IMR-90 (cell line): ENCODE measurements at regions not wholly inside any gene's neighbourhood (a gene's known extent, or its start where the extent isn't known, plus 50 kb on each side); places are given as distances from the start of the nearest gene placed in this dataset.

Experiments used
- ATAC-seq: fragments of 200-7000 bp; cut with Tn5 transposase; 2 replicates; pipeline ENCODE4 v1.9.1; 2020; ENCODE audit warnings: low read depth, mild to moderate bottlenecking, moderate library complexity
- BruUV-seq: library from RNA; stranded (reverse); fragments of 400-500 nt; replicated peaks from 2 replicates; lab custom pipeline; 2021; lab: Mats Ljungman, UMichigan
- CTCF ChIA-PET: fragments of 300-600 bp; formaldehyde crosslinking; extraction: SDS; loops from one replicate; lab custom pipeline; 2021; ENCODE audit warnings: antibody characterized with exemption; lab: Yijun Ruan, JAX
- POLR2A ChIA-PET: fragments of 300-600 bp; sonication (Branson Sonifier 250); formaldehyde crosslinking; loops from one replicate; lab custom pipeline; 2022; ENCODE audit warnings: antibody characterized with exemption; ENCODE audit not compliant: unreplicated experiment; lab: Charles Lee
- DNase-seq: peaks from one replicate; pipeline ENCODE4 v3.0.0; 2013
- H2AFZ ChIP-seq: replicated peaks from 2 replicates; pipeline ENCODE3; 2013; ENCODE audit warnings: low read length, mild to moderate bottlenecking; ENCODE audit not compliant: poor library complexity
- H2AK5ac ChIP-seq: 2 replicates; pipeline ENCODE4 v1.6.1; 2013; ENCODE audit warnings: low read depth, low read length, inconsistent platforms
- H2AK9ac ChIP-seq: replicated peaks from 2 replicates; pipeline ENCODE3; 2013; ENCODE audit warnings: mild to moderate bottlenecking, low read depth, low read length, moderate library complexity; ENCODE audit not compliant: poor library complexity
- H2BK120ac ChIP-seq: 2 replicates; pipeline ENCODE4 v1.6.1; 2013; ENCODE audit warnings: low read depth, low read length, inconsistent platforms
- H2BK15ac ChIP-seq: 3 replicates; pipeline ENCODE4 v1.6.1; 2013; ENCODE audit warnings: low read depth, low read length, inconsistent platforms
- H2BK20ac ChIP-seq: 2 replicates; pipeline ENCODE4 v1.6.1; 2013; ENCODE audit warnings: low read depth, mild to moderate bottlenecking, inconsistent platforms, low read length, moderate library complexity
- H2BK5ac ChIP-seq: 2 replicates; pipeline ENCODE4 v1.6.1; 2013; ENCODE audit warnings: mild to moderate bottlenecking, low read depth, low read length, inconsistent platforms; ENCODE audit not compliant: poor library complexity, severe bottlenecking
- H3K14ac ChIP-seq: replicated peaks from 2 replicates; pipeline ENCODE4 v1.6.1; 2013; ENCODE audit warnings: low read depth, low read length, inconsistent platforms
- H3K18ac ChIP-seq: 2 replicates; pipeline ENCODE4 v1.6.1; 2013; ENCODE audit warnings: low read depth, low read length, control low read depth
- H3K23ac ChIP-seq: 2 replicates; pipeline ENCODE4 v1.6.1; 2013; ENCODE audit warnings: low read depth, low read length, inconsistent platforms
- H3K27ac ChIP-seq: 2 replicates; pipeline ENCODE4 v1.5.1; 2013; ENCODE audit warnings: mild to moderate bottlenecking, control low read depth, low read length; ENCODE audit not compliant: insufficient read depth
- H3K27me3 ChIP-seq: 2 replicates; pipeline ENCODE4 v1.6.1; 2013; ENCODE audit warnings: low read length; ENCODE audit not compliant: control insufficient read depth, insufficient read depth
- H3K36me3 ChIP-seq: 2 replicates; pipeline ENCODE4 v1.6.1; 2013; ENCODE audit warnings: low read length, mixed read lengths; ENCODE audit not compliant: control insufficient read depth, insufficient read depth
- H3K4ac ChIP-seq: 2 replicates; pipeline ENCODE4 v1.6.1; 2013; ENCODE audit warnings: low read depth, low read length, inconsistent platforms
- H3K4me1 ChIP-seq: 2 replicates; pipeline ENCODE4 v1.6.1; 2013; ENCODE audit warnings: low read length, mixed read lengths; ENCODE audit not compliant: control insufficient read depth, insufficient read depth
- H3K4me2 ChIP-seq: 2 replicates; pipeline ENCODE4 v1.6.1; 2013; ENCODE audit warnings: low read depth, mild to moderate bottlenecking, control low read depth, low read length, moderate library complexity
- H3K4me3 ChIP-seq: 2 replicates; pipeline ENCODE4 v1.5.1; 2013; ENCODE audit warnings: low read depth, mild to moderate bottlenecking, control low read depth, low read length, moderate library complexity; ENCODE audit not compliant: insufficient read depth
- H3K56ac ChIP-seq: 2 replicates; pipeline ENCODE4 v1.6.1; 2013; ENCODE audit warnings: low read length, inconsistent platforms; ENCODE audit not compliant: insufficient read depth; ENCODE audit errors: extremely low read depth
- H3K79me1 ChIP-seq, 2 experiments: 2 replicates each; pipeline ENCODE4 v1.6.1; 2013; ENCODE audit warnings: low read length in 2 of 2, inconsistent platforms in 1 of 2, low read depth in 1 of 2
- H3K9ac ChIP-seq: 2 replicates; pipeline ENCODE4 v1.6.1; 2013; ENCODE audit warnings: low read depth, low read length, control low read depth
- H3K9me1 ChIP-seq: 2 replicates; pipeline ENCODE4 v1.6.1; 2013; ENCODE audit warnings: low read length, inconsistent platforms; ENCODE audit not compliant: insufficient read depth
- H3K9me3 ChIP-seq: 2 replicates; pipeline ENCODE4 v1.6.1; 2013; ENCODE audit warnings: low read length; ENCODE audit not compliant: control insufficient read depth, insufficient read depth
- H4K20me1 ChIP-seq: 2 replicates; pipeline ENCODE4 v1.6.1; 2013; ENCODE audit warnings: low read length, inconsistent platforms; ENCODE audit not compliant: insufficient read depth
- H4K5ac ChIP-seq: 2 replicates; pipeline ENCODE4 v1.6.1; 2013; ENCODE audit warnings: mild to moderate bottlenecking, low read depth, low read length, control low read depth
- H4K8ac ChIP-seq, 2 experiments: 2 replicates each; pipeline ENCODE4 v1.6.1; 2013; ENCODE audit warnings: low read depth in 2 of 2, low read length in 2 of 2, control low read depth in 1 of 2, inconsistent platforms in 1 of 2
- H4K91ac ChIP-seq: 2 replicates; pipeline ENCODE4 v1.6.1; 2013; ENCODE audit warnings: low read depth, low read length, inconsistent platforms; ENCODE audit not compliant: insufficient read depth
- BHLHE40 ChIP-seq: fragments of 150-350 bp; IDR thresholded peaks from 2 replicates; pipeline ENCODE4 v1.6.1; 2016; ENCODE audit warnings: mild to moderate bottlenecking, low read depth, low read length
- CHD1 ChIP-seq: IDR thresholded peaks from 2 replicates; pipeline ENCODE4 v1.6.1; 2012; ENCODE audit warnings: low read depth, low read length, improper control_type of control experiment
- ELK1 ChIP-seq: fragments of 150-350 bp; IDR thresholded peaks from 2 replicates; pipeline ENCODE4 v1.6.1; 2016; ENCODE audit warnings: low read depth, mild to moderate bottlenecking, low read length, moderate library complexity, borderline replicate concordance
- FOS ChIP-seq: fragments of 150-350 bp; IDR thresholded peaks from 2 replicates; pipeline ENCODE4 v1.6.1; 2016; ENCODE audit warnings: low read depth, low read length
- MAFK ChIP-seq: IDR thresholded peaks from 2 replicates; pipeline ENCODE4 v1.6.1; 2012; ENCODE audit warnings: low read depth, low read length, improper control_type of control experiment
- MXI1 ChIP-seq: IDR thresholded peaks from 2 replicates; pipeline ENCODE4 v1.6.1; 2012; ENCODE audit warnings: low read depth, mild to moderate bottlenecking, low read length, moderate library complexity, borderline replicate concordance
- NFE2L2 ChIP-seq: fragments of 150-350 bp; IDR thresholded peaks from 2 replicates; pipeline ENCODE4 v1.6.1; 2016; ENCODE audit warnings: low read depth, mild to moderate bottlenecking, low read length
- POLR2A ChIP-seq: IDR thresholded peaks from 2 replicates; pipeline ENCODE4 v1.6.1; 2012; ENCODE audit warnings: mild to moderate bottlenecking, low read depth, low read length
- RAD21 ChIP-seq: IDR thresholded peaks from 2 replicates; pipeline ENCODE4 v1.6.1; 2012; ENCODE audit warnings: low read length, improper control_type of control experiment
- RFX5 ChIP-seq: IDR thresholded peaks from 2 replicates; pipeline ENCODE4 v1.8.0; 2012; ENCODE audit warnings: low read depth, mild to moderate bottlenecking, low read length, moderate library complexity
- SMC3 ChIP-seq: fragments of 150-350 bp; IDR thresholded peaks from 2 replicates; pipeline ENCODE4 v1.6.1; 2016; ENCODE audit warnings: low read depth, mild to moderate bottlenecking, antibody characterized with exemption, low read length, moderate library complexity
- WGBS, 2 experiments: methylation state at CpG; one replicate each; pipeline versions ENCODE4 v1.1.5 to v1.1.7; 2013; ENCODE audit warnings: missing lambda C conversion rate in 2 of 2; ENCODE audit not compliant: insufficient read length in 1 of 2; ENCODE audit errors: extremely low coverage in 2 of 2; 5-methylcytosine and 5-hydroxymethylcytosine counted together
- dilution Hi-C: fragments of 300-500 bp; cut with HindIII; formaldehyde crosslinking; loops from one replicate; pipeline ENCODE4 v1.14.3; 2018; ENCODE audit warnings: low sequenced_read_pairs; ENCODE audit not compliant: unreplicated experiment
- in situ Hi-C: fragments of 300-500 bp; cut with MboI; formaldehyde crosslinking; loops from 3 replicates; pipeline ENCODE4 v1.14.3; 2019; ENCODE audit warnings: low sequenced_read_pairs, inconsistent platforms, mixed read lengths
- intact Hi-C: fragments of 100-400 bp; cut with micrococcal nuclease; formaldehyde crosslinking; loops from 2 replicates; pipeline ENCODE4 v1.10.0; 2022
- TF ChIP-seq, protein P1 (sequence below): conservative IDR thresholded peaks from 2 replicates; pipeline ENCODE4 v1.5.1; 2012; ENCODE audit warnings: mild to moderate bottlenecking, low read depth, low read length, improper control_type of control experiment

GRCh38 chr20:50423758-50424157 lies 86.4 kb upstream of the PTPN1 start:
- H3K23ac ChIP-seq = peak overlapping the region; percentile 80
- H2AK5ac ChIP-seq = peak overlapping the region; percentile 98
- H2BK120ac ChIP-seq = peak overlapping the region; percentile 94
- intact Hi-C loops (no loop called here), in situ Hi-C loops (no loop called here), dilution Hi-C loops (no loop called here)
- peak overlapping the region; percentile 72 for H3K14ac ChIP-seq
- H2AK9ac ChIP-seq = peak overlapping the region; percentile 62
- no peaks in the 10 kb centered on the region for H3K36me3 ChIP-seq
- no CpG with 5 or more reads among the region's 6 CpGs for WGBS, 2 experiments
- H3K9me3 ChIP-seq = peaks cover 8% of the 10 kb centered on the region
- peaks cover 22% of the 10 kb centered on the region for H3K9me1 ChIP-seq
- no peaks in the 10 kb centered on the region for H3K27me3 ChIP-seq
- BruUV-seq = no TSS peak
- H4K5ac ChIP-seq = peak overlapping the region; percentile 70
- H4K8ac ChIP-seq = peak overlapping the region; percentile 88 to 89
- H3K56ac ChIP-seq = peak overlapping the region; percentile 53; the same call in 1 of the 2 replicates
- peak overlapping the region; percentile 96 for H2BK20ac ChIP-seq
- peaks cover 0 to 3% of the 10 kb centered on the region in 2 experiments; a peak in 1 of 4 replicates for H3K79me1 ChIP-seq
- peak overlapping the region; percentile 89 for H3K4ac ChIP-seq
- no peaks in the 10 kb centered on the region for H4K20me1 ChIP-seq
- TF ChIP-seq ELK1 (no peak), MXI1 (no peak), FOS (no peak), POLR2A (no peak), RFX5 (no peak), SMC3 (no peak), MAFK (no peak), CHD1 (no peak), BHLHE40 (no peak), RAD21 (no peak), NFE2L2 (no peak)
- TF ChIP-seq, protein P1, sequence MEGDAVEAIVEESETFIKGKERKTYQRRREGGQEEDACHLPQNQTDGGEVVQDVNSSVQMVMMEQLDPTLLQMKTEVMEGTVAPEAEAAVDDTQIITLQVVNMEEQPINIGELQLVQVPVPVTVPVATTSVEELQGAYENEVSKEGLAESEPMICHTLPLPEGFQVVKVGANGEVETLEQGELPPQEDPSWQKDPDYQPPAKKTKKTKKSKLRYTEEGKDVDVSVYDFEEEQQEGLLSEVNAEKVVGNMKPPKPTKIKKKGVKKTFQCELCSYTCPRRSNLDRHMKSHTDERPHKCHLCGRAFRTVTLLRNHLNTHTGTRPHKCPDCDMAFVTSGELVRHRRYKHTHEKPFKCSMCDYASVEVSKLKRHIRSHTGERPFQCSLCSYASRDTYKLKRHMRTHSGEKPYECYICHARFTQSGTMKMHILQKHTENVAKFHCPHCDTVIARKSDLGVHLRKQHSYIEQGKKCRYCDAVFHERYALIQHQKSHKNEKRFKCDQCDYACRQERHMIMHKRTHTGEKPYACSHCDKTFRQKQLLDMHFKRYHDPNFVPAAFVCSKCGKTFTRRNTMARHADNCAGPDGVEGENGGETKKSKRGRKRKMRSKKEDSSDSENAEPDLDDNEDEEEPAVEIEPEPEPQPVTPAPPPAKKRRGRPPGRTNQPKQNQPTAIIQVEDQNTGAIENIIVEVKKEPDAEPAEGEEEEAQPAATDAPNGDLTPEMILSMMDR = no peak
- H3K27ac ChIP-seq = peak overlapping the region; percentile 65
- peak overlapping the region; percentile 53 for H2BK5ac ChIP-seq
- peak overlapping the region; percentile 70 for H3K18ac ChIP-seq
- peaks cover 31% of the 10 kb centered on the region for H3K4me1 ChIP-seq
- ChIA-PET POLR2A (no interaction called here), CTCF (no interaction called here)
- no peak for DNase-seq
- H4K91ac ChIP-seq = peak overlapping the region; percentile 88
- peak overlapping the region; percentile 33; the same call in 1 of the 2 replicates for H3K9ac ChIP-seq
- peak overlapping the region; percentile 94; the same call in 1 of the 3 replicates for H2BK15ac ChIP-seq
- no peak overlapping the region for H2AFZ ChIP-seq
- no peak overlapping the region for H3K4me3 ChIP-seq
- no peak for ATAC-seq
- no peak overlapping the region for H3K4me2 ChIP-seq
